ENCODE measurements at regions not wholly inside any gene's neighbourhood (a gene's known extent, or its start where the extent isn't known, plus 50 kb on each side); places are given as distances from the start of the nearest gene placed in this dataset.

DNA sequence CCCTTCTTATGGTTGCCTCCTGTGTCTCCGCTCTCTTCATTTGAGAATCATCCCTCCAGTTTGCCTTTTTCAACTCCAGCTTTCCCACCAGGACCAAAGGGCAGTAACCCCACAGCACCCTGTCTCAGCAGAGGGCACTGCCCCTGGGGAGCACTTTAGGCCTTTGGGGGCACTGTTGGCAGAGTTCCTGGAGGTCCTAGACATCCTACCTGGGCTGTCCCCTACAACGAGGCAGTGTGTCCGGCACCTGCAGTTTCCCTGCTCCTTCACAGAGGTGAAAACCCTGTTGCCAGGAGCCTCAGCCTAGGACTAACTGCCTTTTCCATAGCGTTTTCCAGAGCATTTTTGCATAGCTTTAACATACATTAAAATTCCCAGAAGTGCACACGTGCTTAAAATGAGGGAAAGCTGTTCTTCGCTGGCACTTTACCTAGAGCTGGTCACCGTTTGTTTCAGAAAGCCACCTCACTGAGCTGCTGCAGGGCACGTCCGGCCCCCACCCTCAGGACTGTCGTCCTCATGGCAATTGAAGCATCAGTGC is 234.9 kb downstream of the TEX29 start:
- H3K36me3 ChIP-seq (replicated peaks in 1 of 2; ENCODE audit: insufficient read depth in 1 of 2, low read depth in 2 of 2) = no peaks in the 10 kb centered on the region
- 73 to 74% methylated on average over 10 of the region's 10 CpGs for WGBS, 2 donors
- no peak overlapping the region for H3K27ac ChIP-seq
- H3K9me3 ChIP-seq = no peaks in the 10 kb centered on the region
- H3K4me1 ChIP-seq = peaks cover 7% of the 10 kb centered on the region
- no peak overlapping the region for H3K4me3 ChIP-seq
- intact Hi-C loops (cut with DNase I) = no loop called here
- ATAC-seq (no peak), DNase-seq (no peak)
- TF ChIP-seq, protein P1, sequence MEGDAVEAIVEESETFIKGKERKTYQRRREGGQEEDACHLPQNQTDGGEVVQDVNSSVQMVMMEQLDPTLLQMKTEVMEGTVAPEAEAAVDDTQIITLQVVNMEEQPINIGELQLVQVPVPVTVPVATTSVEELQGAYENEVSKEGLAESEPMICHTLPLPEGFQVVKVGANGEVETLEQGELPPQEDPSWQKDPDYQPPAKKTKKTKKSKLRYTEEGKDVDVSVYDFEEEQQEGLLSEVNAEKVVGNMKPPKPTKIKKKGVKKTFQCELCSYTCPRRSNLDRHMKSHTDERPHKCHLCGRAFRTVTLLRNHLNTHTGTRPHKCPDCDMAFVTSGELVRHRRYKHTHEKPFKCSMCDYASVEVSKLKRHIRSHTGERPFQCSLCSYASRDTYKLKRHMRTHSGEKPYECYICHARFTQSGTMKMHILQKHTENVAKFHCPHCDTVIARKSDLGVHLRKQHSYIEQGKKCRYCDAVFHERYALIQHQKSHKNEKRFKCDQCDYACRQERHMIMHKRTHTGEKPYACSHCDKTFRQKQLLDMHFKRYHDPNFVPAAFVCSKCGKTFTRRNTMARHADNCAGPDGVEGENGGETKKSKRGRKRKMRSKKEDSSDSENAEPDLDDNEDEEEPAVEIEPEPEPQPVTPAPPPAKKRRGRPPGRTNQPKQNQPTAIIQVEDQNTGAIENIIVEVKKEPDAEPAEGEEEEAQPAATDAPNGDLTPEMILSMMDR (IDR thresholded peaks at IDR 0.05) = no peak
- no peak for TF ChIP-seq POLR2A (IDR thresholded peaks at IDR 0.05)
- H3K27me3 ChIP-seq = peaks cover 0 to 5% of the 10 kb centered on the region in 2 donors

DNA sequence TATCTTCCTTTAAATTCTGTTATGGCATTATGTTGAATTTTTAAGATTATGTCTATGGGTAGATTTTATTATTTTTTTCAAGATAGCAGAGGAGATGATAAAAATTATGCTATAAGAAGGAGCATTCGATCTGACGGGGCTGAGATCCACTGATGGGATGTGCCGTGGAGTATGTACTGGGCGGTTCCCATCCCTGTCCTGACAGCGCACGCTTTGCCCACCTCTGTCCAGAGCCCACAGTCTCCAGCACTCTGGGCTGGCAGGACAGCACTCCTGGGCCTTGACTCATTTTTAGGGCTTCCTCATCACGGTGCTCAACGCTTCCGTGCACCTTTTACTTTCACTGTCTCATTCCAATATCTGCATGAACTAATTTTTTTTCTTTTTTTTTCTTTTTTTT is 235.5 kb downstream of the TEX29 start:
- 92 to 94% methylated on average over 9 of the region's 9 CpGs for WGBS, 2 donors
- TF ChIP-seq, protein P1 (IDR thresholded peaks at IDR 0.05) = no peak
- no peak for TF ChIP-seq POLR2A (IDR thresholded peaks at IDR 0.05)
- H3K4me3 ChIP-seq = no peak overlapping the region
- intact Hi-C loops (cut with DNase I) = no loop called here
- ATAC-seq = no peak
- no peak for DNase-seq
- no peaks in the 10 kb centered on the region for H3K9me3 ChIP-seq
- H3K4me1 ChIP-seq = peaks cover 7% of the 10 kb centered on the region
- peaks cover 0 to 5% of the 10 kb centered on the region in 2 donors for H3K27me3 ChIP-seq
- H3K36me3 ChIP-seq (replicated peaks in 1 of 2; ENCODE audit: insufficient read depth in 1 of 2, low read depth in 2 of 2) = no peaks in the 10 kb centered on the region
- H3K27ac ChIP-seq = no peak overlapping the region

DNA sequence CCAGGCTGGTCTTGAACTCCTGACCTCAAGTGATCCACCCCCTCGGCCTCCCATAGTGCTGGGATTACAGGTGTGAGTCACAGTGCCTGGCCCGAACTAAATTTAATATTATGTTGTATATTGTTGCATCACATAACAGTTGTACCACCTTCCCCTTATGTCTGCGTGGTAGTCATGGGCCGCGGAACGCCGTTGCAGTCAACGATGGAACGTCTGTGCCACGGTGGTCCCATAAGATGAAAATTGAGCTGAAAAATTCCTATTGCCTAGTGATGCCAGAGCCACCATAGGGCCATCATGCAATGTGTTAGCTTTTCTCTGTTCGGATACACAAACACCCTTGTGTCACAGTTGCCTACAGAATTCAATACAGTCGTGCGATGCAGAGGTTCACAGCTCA is 236.1 kb downstream of the TEX29 start:
- DNase-seq (no peak), ATAC-seq (no peak)
- WGBS, 2 donors = 80 to 91% methylated on average over 13 of the region's 13 CpGs
- Histone ChIP-seq H3K9me3 (no peaks in the 10 kb centered on the region), H3K4me3 (no peak overlapping the region), H3K27ac (no peak overlapping the region), H3K27me3 (peaks cover 0 to 5% of the 10 kb centered on the region in 2 donors), H3K36me3 (replicated peaks in 1 of 2; ENCODE audit: insufficient read depth in 1 of 2, low read depth in 2 of 2) (no peaks in the 10 kb centered on the region), H3K4me1 (peaks cover 2% of the 10 kb centered on the region)
- intact Hi-C loops (cut with DNase I) = no loop called here
- no peak for TF ChIP-seq POLR2A (IDR thresholded peaks at IDR 0.05)
- TF ChIP-seq, protein P1 (IDR thresholded peaks at IDR 0.05) = no peak

DNA sequence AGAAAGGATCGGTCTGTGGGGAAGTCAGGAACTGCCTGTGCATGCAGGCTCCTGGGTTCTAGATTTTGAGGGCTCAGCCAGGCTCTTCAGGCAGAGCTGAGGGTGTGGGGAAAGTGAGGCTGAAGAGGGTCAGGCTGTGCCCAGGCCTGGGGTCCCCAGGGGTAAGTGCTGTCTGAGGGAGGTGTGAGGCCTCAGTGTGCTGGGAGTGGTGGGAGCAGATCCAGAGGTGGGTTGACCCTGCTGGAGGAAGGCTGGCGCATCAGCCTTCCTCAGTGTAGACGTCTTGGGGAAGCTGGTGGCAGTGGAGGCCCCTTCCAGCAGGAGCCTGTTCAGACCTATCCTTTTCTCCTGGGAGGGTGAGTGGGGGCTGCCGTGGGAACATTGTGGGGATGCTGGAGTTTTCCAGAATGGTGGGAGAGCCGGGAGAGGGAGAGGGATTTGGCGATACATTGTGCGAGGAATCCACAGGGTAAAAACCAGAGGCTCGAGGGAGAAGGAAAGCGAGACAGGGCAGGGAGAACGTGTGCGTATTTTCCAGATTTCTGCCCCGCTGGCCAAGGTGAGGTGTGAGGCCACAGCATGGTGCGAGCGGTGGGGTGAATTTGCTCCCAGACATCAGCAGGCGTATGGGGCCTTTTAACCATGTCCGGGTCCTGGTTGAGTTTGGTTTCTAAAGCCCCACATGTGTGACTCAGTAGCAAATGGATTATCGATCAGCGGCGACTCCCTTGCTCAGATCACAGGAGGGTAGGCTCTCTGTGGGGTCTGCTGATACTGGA is 237.7 kb downstream of the TEX29 start:
- Histone ChIP-seq H3K4me1 (no peaks in the 10 kb centered on the region), H3K36me3 (replicated peaks in 1 of 2; ENCODE audit: insufficient read depth in 1 of 2, low read depth in 2 of 2) (no peaks in the 10 kb centered on the region), H3K27ac (no peak overlapping the region), H3K27me3 (peaks cover 0 to 5% of the 10 kb centered on the region in 2 donors), H3K4me3 (no peak overlapping the region), H3K9me3 (no peaks in the 10 kb centered on the region)
- ATAC-seq (no peak), DNase-seq (no peak)
- TF ChIP-seq POLR2A (IDR thresholded peaks at IDR 0.05) = no peak
- TF ChIP-seq, protein P1 (IDR thresholded peaks at IDR 0.05) = no peak
- intact Hi-C loops (cut with DNase I) = no loop called here
- 91 to 93% methylated on average over 18 to 19 of the region's 19 CpGs for WGBS, 2 donors

DNA sequence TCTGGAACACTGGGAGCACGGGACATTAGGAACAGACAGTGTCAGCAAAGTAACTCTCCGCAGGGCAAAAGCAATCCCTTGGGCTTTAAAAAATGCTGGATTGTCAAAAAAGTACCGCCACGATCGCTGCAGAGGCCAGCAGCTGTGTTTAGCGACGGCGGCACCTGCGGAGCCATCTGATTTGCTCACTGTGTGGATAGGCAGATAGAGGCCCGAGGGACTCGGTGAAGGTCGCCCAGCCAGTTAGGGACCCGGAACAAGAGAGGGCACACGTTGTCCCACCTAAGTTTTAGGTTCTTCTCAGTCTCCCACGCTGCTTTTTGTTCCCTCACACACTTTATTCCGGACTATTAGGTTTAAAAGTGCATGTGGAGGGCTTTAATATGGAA is 238.3 kb downstream of the TEX29 start:
- 75 to 81% methylated on average over 14 to 16 of the region's 16 CpGs for whole genome bisulfite sequencing, 2 donors
- intact Hi-C loops (cut with DNase I) = no loop called here
- TF ChIP-seq POLR2A (IDR thresholded peaks at IDR 0.05) = no peak
- TF ChIP-seq, protein P1 (IDR thresholded peaks at IDR 0.05) = no peak
- Histone ChIP-seq H3K4me1 (no peaks in the 10 kb centered on the region), H3K9me3 (no peaks in the 10 kb centered on the region), H3K27ac (no peak overlapping the region), H3K4me3 (no peak overlapping the region), H3K36me3 (replicated peaks in 1 of 2; ENCODE audit: insufficient read depth in 1 of 2, low read depth in 2 of 2) (no peaks in the 10 kb centered on the region), H3K27me3 (peaks cover 0 to 5% of the 10 kb centered on the region in 2 donors)
- DNase-seq = no peak
- ATAC-seq = no peak

All from body of pancreas (tissue), 4 donors.